ENCODE measurements at regions not wholly inside any gene's neighbourhood (a gene's known extent, or its start where the extent isn't known, plus 50 kb on each side); places are given as distances from the start of the nearest gene placed in this dataset.

- no peaks in the 10 kb centered on the region for H3K27me3 ChIP-seq
- H3K9me3 ChIP-seq: no peaks in the 10 kb centered on the region
- no peak overlapping the region for H3K4me3 ChIP-seq
- DNase-seq: no peak
- no peak for TF ChIP-seq CTCF (IDR thresholded peaks at IDR 0.05)
- TF ChIP-seq POLR2A (IDR thresholded peaks at IDR 0.05): no peak
- H3K27ac ChIP-seq: no peak overlapping the region
- H3K36me3 ChIP-seq: no peaks in the 10 kb centered on the region
- H3K4me1 ChIP-seq: no peaks in the 10 kb centered on the region
Measured at GRCh38 chr3:84136425-84136824, 822.4 kb upstream of the CADM2 start.

- H3K27me3 ChIP-seq: no peaks in the 10 kb centered on the region
- DNase-seq: no peak
- no peak overlapping the region for H3K4me3 ChIP-seq
- no peak overlapping the region for H3K27ac ChIP-seq
- TF ChIP-seq CTCF (IDR thresholded peaks at IDR 0.05) (no peak), POLR2A (IDR thresholded peaks at IDR 0.05) (no peak)
- H3K9me3 ChIP-seq: no peaks in the 10 kb centered on the region
- no peaks in the 10 kb centered on the region for H3K4me1 ChIP-seq
- H3K36me3 ChIP-seq: no peaks in the 10 kb centered on the region
Measured at GRCh38 chr3:84140631-84141030, 818.2 kb upstream of the CADM2 start.

- no peak overlapping the region for H3K4me3 ChIP-seq
- TF ChIP-seq POLR2A (IDR thresholded peaks at IDR 0.05): no peak
- no peak for TF ChIP-seq CTCF (IDR thresholded peaks at IDR 0.05)
- H3K27me3 ChIP-seq: no peaks in the 10 kb centered on the region
- H3K27ac ChIP-seq: no peak overlapping the region
- no peaks in the 10 kb centered on the region for H3K4me1 ChIP-seq
- no peaks in the 10 kb centered on the region for H3K9me3 ChIP-seq
- no peak for DNase-seq
- no peaks in the 10 kb centered on the region for H3K36me3 ChIP-seq
Measured at GRCh38 chr3:84141571-84141970, 817.2 kb upstream of the CADM2 start.

- Histone ChIP-seq H3K4me3 (no peak overlapping the region), H3K27ac (no peak overlapping the region), H3K4me1 (no peaks in the 10 kb centered on the region), H3K36me3 (no peaks in the 10 kb centered on the region), H3K9me3 (no peaks in the 10 kb centered on the region), H3K27me3 (no peaks in the 10 kb centered on the region)
- no peak for DNase-seq
- TF ChIP-seq CTCF (IDR thresholded peaks at IDR 0.05) (no peak), POLR2A (IDR thresholded peaks at IDR 0.05) (no peak)
Measured at GRCh38 chr3:84165328-84165727, 793.5 kb upstream of the CADM2 start.

- Histone ChIP-seq H3K4me1 (no peaks in the 10 kb centered on the region), H3K4me3 (no peak overlapping the region), H3K27ac (no peak overlapping the region), H3K27me3 (no peaks in the 10 kb centered on the region), H3K9me3 (no peaks in the 10 kb centered on the region), H3K36me3 (no peaks in the 10 kb centered on the region)
- DNase-seq: no peak
- no peak for TF ChIP-seq CTCF (IDR thresholded peaks at IDR 0.05)
- no peak for TF ChIP-seq POLR2A (IDR thresholded peaks at IDR 0.05)
Measured at GRCh38 chr3:84175449-84175848, 783.3 kb upstream of the CADM2 start.

GRCh38 chr3:84184937-84185336, 773.9 kb upstream of the CADM2 start:
- no peaks in the 10 kb centered on the region for H3K4me1 ChIP-seq
- TF ChIP-seq CTCF (IDR thresholded peaks at IDR 0.05) (no peak), POLR2A (IDR thresholded peaks at IDR 0.05) (no peak)
- no peak overlapping the region for H3K27ac ChIP-seq
- no peak for DNase-seq
- H3K4me3 ChIP-seq: no peak overlapping the region
- H3K36me3 ChIP-seq: no peaks in the 10 kb centered on the region
- no peaks in the 10 kb centered on the region for H3K9me3 ChIP-seq
- H3K27me3 ChIP-seq: no peaks in the 10 kb centered on the region
